Heart right ventricle (tissue), 16 donors: ENCODE measurements at regions not wholly inside any gene's neighbourhood (a gene's known extent, or its start where the extent isn't known, plus 50 kb on each side); places are given as distances from the start of the nearest gene placed in this dataset.

Experiments
- ATAC-seq, 8 donors: fragments of 200-7000 bp; cut with Tn5 transposase; one replicate each; pipeline ENCODE4 v1.9.1; 2020; ENCODE audit warnings: mild to moderate bottlenecking in 8 of 8, moderate library complexity in 8 of 8, moderate number of reproducible peaks in 1 of 8
- DNase-seq, 2 donors: peaks; one replicate each; pipeline ENCODE4 v3.0.0-alpha.2; 2020
- H3K27ac ChIP-seq, 10 donors: fragments of 200-600 bp; sonication (generic) in 2 of 10; one replicate each; pipeline versions ENCODE4 v1.5.0 to v1.8.0; 2020 to 2022; ENCODE audit warnings: mild to moderate bottlenecking in 3 of 10
- H3K27me3 ChIP-seq, 7 donors: fragments of 200-600 bp; one replicate each; pipeline ENCODE4 v1.8.0; 2021 to 2022; ENCODE audit warnings: mild to moderate bottlenecking in 2 of 7
- H3K36me3 ChIP-seq, 9 donors: fragments of 200-600 bp; sonication (generic) in 1 of 9; one replicate each; pipeline versions ENCODE4 v1.5.0 to v1.8.0; 2020 to 2022; ENCODE audit warnings: mild to moderate bottlenecking in 2 of 9
- H3K4me1 ChIP-seq, 9 donors: fragments of 200-600 bp; sonication (generic) in 1 of 9; one replicate each; pipeline versions ENCODE4 v1.5.0 to v1.8.0; 2020 to 2022; ENCODE audit warnings: mild to moderate bottlenecking in 4 of 9
- H3K4me3 ChIP-seq, 10 donors: fragments of 200-600 bp; sonication (generic) in 2 of 10; one replicate each; pipeline versions ENCODE4 v1.5.0 to v1.8.0; 2020 to 2022; ENCODE audit warnings: mild to moderate bottlenecking in 7 of 10, moderate library complexity in 2 of 10
- H3K9me3 ChIP-seq, 11 donors: fragments of 200-600 bp in 10 of 11; sonication (generic) in 2 of 11; one replicate each; pipeline versions ENCODE4 v1.5.0 to v1.8.0; 2013 to 2022; ENCODE audit warnings: mild to moderate bottlenecking in 2 of 11, control low read depth in 1 of 11, moderate library complexity in 1 of 11
- CTCF ChIP-seq, 9 donors: fragments of 200-600 bp; sonication (generic) in 2 of 9; IDR thresholded peaks; one replicate each; pipeline versions ENCODE4 v1.5.0 to v1.8.0; 2021 to 2022; ENCODE audit warnings: antibody characterized with exemption in 9 of 9, mild to moderate bottlenecking in 5 of 9, moderate library complexity in 1 of 9
- WGBS, 2 donors: extraction: QIAGEN DNeasy Blood & Tissue Kit; methylation state at CpG; one replicate each; pipeline ENCODE4 v1.1.7; 2013; ENCODE audit warnings: inconsistent platforms in 1 of 2; 5-methylcytosine and 5-hydroxymethylcytosine counted together
- intact Hi-C, 10 donors: fragments of 100-400 bp; cut with DNase I; formaldehyde crosslinking; loops; one replicate each; pipeline versions ENCODE4 v1.11.1 to v1.14.2; 2022
- donor health status: Arrhythmogenic right ventricular cardiomyopathy.
- donor health status: ischemic (EF 13 %, LVEDD 7.1; RV severe dilation, severe dysfunction).
- donor health status: healthy with polysubstance abuse.
- donor health status: DM: no; HTN: yes; CAD: no.
- donor health status: DM: no; HTN: no; CAD: no.
- donor health status: ischemic (EF 25% LVEDD 6.9; RV normal size, moderate dysfunction).
- donor health status: ischemic (EF 25% LVEDD 5.7; RV mildly dilated, moderate dysfunction).
- donor health status: healthy.
- donor health status: DM: yes; HTN: yes; CAD: no.
- donor health status: Ischemic cardiomyopathy.
- donor health status: ischemic (EF 35%, LVEDD 5.7; RV mildly dilated, moderate dysfunction).
- donor health status: nonischemic (EF 11% LVEDD 7.7; RV severe dilation, severe dysfunction).
- donor health status: DM: yes; HTN: yes; CAD: no.
- donor health status: PGD.
- donor health status: ischemic (EF 29% LVEDD 5.4; RV normal size, mild dysfunction).
- donor health status: nonischemic (EF 23%, LVEDD 6.1; RV moderate dilation, normal function).

GRCh38 chr2:5409898-5410381, 282.2 kb upstream of the SOX11 start:
- DNase-seq (no peak), ATAC-seq (no peak)
- Histone ChIP-seq H3K27me3 (peaks cover 0 to 3% (median 0%) of the 10 kb centered on the region in 7 donors), H3K9me3 (no peaks in the 10 kb centered on the region), H3K4me3 (no peak overlapping the region), H3K4me1 (no peaks in the 10 kb centered on the region), H3K36me3 (no peaks in the 10 kb centered on the region), H3K27ac (no peak overlapping the region)
- intact Hi-C loops = no loop called here
- TF ChIP-seq CTCF (IDR thresholded peaks at IDR 0.05) = no peak
- 60 to 62% methylated on average over 10 of the region's 10 CpGs for WGBS, 2 donors

GRCh38 chr2:5410991-5411700, 281.0 kb upstream of the SOX11 start:
- DNase-seq (no peak), ATAC-seq (no peak)
- Histone ChIP-seq H3K4me3 (no peak overlapping the region), H3K9me3 (no peaks in the 10 kb centered on the region), H3K4me1 (no peaks in the 10 kb centered on the region), H3K27me3 (peaks cover 0 to 3% (median 0%) of the 10 kb centered on the region in 7 donors), H3K36me3 (no peaks in the 10 kb centered on the region), H3K27ac (no peak overlapping the region)
- no peak for TF ChIP-seq CTCF (IDR thresholded peaks at IDR 0.05)
- intact Hi-C loops = no loop called here
- 76 to 84% methylated on average over 4 of the region's 4 CpGs for WGBS, 2 donors

GRCh38 chr2:5412001-5412400, 280.2 kb upstream of the SOX11 start:
- Histone ChIP-seq H3K36me3 (no peaks in the 10 kb centered on the region), H3K4me3 (no peak overlapping the region), H3K27me3 (peaks cover 0 to 3% (median 0%) of the 10 kb centered on the region in 7 donors), H3K9me3 (no peaks in the 10 kb centered on the region), H3K4me1 (no peaks in the 10 kb centered on the region), H3K27ac (no peak overlapping the region)
- WGBS, 2 donors = 71 to 80% methylated on average over 4 of the region's 4 CpGs
- ATAC-seq = no peak
- intact Hi-C loops = no loop called here
- no peak for DNase-seq
- TF ChIP-seq CTCF (IDR thresholded peaks at IDR 0.05) = no peak

- no peak overlapping the region for H3K27ac ChIP-seq
- intact Hi-C loops = no loop called here
- H3K27me3 ChIP-seq = peaks cover 0 to 5% (median 0%) of the 10 kb centered on the region in 7 donors
- ATAC-seq (no peak), DNase-seq (no peak)
- TF ChIP-seq CTCF (IDR thresholded peaks at IDR 0.05) = no peak
- no peak overlapping the region for H3K4me3 ChIP-seq
- H3K36me3 ChIP-seq = no peaks in the 10 kb centered on the region
- no peaks in the 10 kb centered on the region for H3K4me1 ChIP-seq
- no peaks in the 10 kb centered on the region for H3K9me3 ChIP-seq
- WGBS, 2 donors = 50 to 57% methylated on average over 2 of the region's 2 CpGs
Measured at GRCh38 chr2:5433855-5434254, 258.3 kb upstream of the SOX11 start.
